GM21526 (cell line): ENCODE measurements at regions not wholly inside any gene's neighbourhood (a gene's known extent, or its start where the extent isn't known, plus 50 kb on each side); places are given as distances from the start of the nearest gene placed in this dataset.
A peak's percentile ranks its signal among the peaks of the same experiment; 100 is the strongest.

Source experiments
- ATAC-seq: cut with Tn5 transposase; IDR thresholded peaks from one replicate; pipeline ENCODE4 v1.9.1; 2021; ENCODE audit warnings: moderate library complexity; ENCODE audit not compliant: unreplicated experiment, low FRiP score

- ATAC-seq = no peak
These were observed 161.6 kb downstream of the NR4A2 start for GRCh38 chr2:156170929-156171328.

GRCh38 chr2:156165742-156166141 lies 166.8 kb downstream of the NR4A2 start:
- no peak for ATAC-seq

DNA sequence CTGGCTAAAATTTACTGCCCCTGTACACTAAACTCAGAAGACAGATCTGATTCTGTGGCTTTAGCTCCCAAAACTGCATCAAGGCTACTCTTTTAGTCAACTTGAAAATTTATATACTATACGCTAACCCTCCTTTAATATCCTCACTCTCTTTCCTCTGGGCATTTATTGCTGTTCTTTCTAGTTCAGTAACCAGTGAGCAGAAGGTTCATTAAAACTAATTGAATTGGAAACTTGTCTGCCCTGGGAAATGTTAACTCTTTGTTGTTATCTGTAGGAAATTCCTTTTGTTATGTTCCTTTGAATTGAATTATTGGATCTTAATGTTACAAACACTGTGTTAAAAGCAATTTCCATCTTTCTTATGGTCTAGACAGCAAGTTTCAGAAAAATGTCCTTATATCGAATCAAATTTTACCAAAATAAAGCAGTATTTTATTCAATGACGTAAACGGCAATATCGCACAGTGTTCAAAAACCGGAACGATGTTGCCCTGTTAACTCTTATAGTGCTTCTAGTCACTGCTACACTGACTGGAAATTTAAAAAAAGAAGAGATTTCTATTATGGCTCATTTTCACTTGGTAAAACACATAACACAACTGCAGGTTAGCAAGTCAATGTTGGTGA lies 168.3 kb downstream of the NR4A2 start:
- ATAC-seq = no peak

- ATAC-seq = no peak
These were observed 173.7 kb downstream of the NR4A2 start for GRCh38 chr2:156158808-156159207.

GRCh38 chr2:156157670-156158069 lies 174.9 kb downstream of the NR4A2 start:
- no peak for ATAC-seq

DNA sequence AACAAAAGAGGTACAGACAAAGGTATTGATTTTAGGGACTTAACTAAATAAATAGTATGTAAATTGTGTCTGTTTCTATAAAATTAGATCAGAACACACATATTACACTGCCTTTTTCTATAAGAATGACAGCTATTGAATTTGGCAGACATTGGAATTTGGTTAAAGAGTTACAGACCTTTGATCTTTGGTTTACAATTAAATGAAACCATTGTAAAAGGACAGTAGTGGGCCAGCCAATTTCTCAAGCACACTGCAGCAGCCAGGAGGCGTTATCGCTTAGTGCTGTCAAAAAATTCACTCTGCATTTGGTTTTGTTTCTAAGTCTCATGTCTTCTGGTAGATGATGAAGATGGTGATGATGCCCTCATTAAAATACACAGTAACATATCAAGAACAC lies 175.9 kb downstream of the NR4A2 start:
- no peak for ATAC-seq

DNA sequence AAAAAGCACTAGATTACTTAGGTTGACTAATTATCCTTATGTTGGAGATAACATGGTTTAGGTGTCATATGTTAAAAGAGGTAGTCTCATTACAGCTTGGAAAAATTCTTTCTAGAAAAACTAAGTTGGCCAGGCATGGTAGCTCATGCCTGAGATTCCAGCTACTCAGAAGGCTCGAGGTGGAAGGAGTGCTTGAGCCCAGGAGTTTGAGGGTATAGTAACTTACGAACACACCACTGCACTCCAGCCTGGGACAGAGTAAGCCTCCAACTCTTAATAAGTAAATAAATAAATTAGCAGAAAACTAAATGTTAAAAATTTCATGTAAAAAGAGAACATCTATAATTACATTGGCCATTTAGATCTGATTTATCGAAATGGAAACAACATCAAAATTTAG lies 177.2 kb downstream of the NR4A2 start:
- ATAC-seq = no peak

GRCh38 chr2:156151351-156151750 lies 181.2 kb downstream of the NR4A2 start:
- no peak for ATAC-seq

- peak; percentile 89 for ATAC-seq
These were observed 184.8 kb downstream of the NR4A2 start for GRCh38 chr2:156147594-156148330.

- no peak for ATAC-seq
These were observed 186.5 kb downstream of the NR4A2 start for GRCh38 chr2:156145976-156146375.

- no peak for ATAC-seq
These were observed 187.1 kb downstream of the NR4A2 start for GRCh38 chr2:156145469-156145868.

- ATAC-seq = no peak
These were observed 196.0 kb downstream of the NR4A2 start for GRCh38 chr2:156136566-156136965.

GRCh38 chr2:156134887-156135286 lies 197.6 kb downstream of the NR4A2 start:
- no peak for ATAC-seq

DNA sequence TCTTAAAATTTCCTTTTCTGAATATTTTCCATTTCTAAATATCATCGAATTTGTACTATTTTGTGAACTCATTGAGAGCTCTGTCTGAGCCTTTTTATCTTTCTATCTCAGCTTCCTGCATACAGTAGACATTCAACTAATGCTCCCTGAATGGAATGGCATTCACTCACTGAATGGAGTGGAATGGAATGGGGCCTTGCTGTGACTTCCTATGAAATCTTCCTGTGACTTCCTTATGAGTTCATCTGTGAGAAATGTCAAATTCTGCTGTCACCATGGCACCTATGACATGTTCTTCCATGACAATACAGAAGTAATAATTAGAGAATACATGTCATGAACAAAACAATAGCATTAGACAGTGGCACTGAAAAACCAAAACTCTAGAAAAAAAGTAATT lies 199.6 kb downstream of the NR4A2 start:
- no peak for ATAC-seq

GRCh38 chr2:156132130-156132529 lies 200.4 kb downstream of the NR4A2 start:
- no peak for ATAC-seq

DNA sequence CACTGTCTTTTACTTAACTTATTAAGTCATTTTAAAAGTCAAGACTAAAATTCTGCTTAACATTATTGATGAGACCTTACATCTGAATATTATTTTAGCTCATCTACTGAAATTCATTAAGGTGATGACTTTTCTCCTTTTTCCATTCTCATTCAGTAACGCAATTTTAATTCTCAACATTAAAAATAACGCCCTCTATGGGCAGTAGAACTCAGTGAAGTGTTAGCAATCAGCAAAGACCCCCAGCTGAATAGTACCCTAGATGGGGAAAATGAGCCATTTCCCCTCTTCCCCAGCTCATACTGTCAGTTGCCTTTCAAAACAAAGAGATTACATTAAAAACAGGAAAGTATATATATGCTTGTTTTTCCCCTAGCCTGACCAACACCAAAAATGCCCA lies 203.3 kb downstream of the NR4A2 start:
- no peak for ATAC-seq

DNA sequence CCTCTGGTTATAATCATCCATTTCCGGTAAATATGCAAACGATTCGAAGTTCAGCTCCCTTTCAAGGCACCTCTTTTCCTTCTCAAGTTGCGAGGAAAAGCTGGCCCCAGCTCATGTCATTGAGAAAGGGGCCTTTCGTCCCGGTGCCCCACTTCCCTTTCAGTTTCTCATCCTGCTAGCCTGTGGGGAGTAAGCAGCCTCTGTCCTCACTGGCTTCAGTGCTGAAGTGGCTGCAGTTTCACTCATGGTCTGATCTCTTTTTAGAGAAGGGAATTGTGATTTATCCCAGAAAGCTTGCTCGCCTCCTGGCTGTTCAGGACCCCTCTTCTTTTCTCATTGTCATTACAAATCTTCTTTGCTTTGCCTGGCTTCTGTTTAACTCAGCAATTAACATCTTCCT lies 207.5 kb downstream of the NR4A2 start:
- ATAC-seq = no peak

DNA sequence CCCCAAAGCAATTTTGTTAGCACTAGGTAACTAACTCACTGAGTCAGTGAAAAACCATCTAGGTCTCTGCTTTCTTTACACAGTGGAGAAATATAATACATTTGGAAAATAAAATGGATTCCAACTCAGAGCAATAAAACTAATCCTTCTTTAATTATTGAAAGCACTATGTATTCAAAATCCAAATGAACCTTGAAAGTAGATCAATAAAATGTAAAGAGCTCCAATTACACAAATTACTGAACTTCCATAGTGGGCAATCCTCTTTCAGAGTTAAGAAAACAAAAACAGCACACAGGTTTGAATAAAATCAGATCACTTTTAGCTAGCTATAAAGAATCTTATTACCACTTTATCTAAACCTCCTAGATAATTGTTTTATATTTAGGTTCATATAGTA lies 208.1 kb downstream of the NR4A2 start:
- no peak for ATAC-seq

GRCh38 chr2:156118753-156119416 lies 213.6 kb downstream of the NR4A2 start:
- ATAC-seq = no peak

DNA sequence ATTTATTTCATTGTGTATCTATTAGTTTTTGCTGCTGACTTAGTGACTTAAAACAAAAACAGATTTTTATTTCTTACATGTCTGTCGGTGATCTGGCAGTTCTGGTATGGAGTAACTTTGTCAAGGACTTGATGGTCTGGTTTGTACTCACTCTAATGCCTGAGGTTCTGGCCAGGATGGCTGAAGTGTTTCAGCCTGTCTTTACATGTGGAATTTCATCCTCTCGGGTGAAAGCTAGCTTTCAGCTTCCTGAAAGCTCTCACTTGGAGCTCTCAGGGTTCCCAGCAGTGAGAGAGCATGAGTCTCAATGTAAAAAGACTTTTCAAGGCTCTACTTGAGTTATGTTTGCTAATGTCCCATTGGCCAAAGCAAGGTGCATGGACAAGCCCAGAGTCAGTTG lies 216.4 kb downstream of the NR4A2 start:
- ATAC-seq = no peak

DNA sequence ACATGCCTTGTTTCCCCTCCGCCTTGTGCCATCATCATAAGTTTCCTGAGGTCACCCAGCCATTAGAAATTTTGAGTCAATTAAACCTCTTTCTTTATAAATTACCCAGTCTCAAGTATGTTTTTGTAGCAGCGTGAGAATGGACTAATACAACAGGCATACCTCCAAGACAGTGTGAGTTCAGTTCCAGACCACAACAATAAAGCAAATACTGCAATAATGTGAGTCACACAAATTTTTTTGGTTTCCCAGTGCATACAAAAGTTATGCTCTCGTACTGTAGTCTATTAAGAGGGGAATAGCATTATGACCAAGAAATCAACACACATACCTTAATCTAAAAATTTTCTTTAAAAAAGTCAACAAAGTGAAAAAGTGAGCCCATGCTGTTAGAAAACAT lies 217.2 kb downstream of the NR4A2 start:
- no peak for ATAC-seq

DNA sequence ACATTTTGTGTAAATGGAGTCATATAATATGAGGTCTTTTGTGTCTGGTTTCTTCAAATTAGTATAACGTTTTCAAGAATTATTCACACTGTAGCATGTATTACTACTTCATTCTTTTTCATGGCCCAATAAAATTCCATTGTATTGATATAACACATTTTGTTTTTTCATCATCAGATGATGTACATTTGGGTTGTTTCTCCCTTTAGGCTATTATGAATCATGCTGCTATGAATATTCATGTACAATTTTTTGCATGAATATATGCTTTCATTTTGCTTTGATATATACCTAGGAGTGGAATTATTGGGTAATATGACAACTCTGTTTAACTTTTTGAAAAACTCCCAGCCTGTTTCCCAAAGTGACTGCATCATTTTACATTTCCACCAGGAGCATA lies 220.2 kb downstream of the NR4A2 start:
- no peak for ATAC-seq
